ENCODE measurements at regions not wholly inside any gene's neighbourhood (a gene's known extent, or its start where the extent isn't known, plus 50 kb on each side); places are given as distances from the start of the nearest gene placed in this dataset.

GRCh38 chr5:12730354-12730753, 826.1 kb upstream of the CTNND2 start:
- FAIRE-seq (no peak), DNase-seq (no peak)
- Histone ChIP-seq H3K36me3 (ENCODE audit: control insufficient read depth in 3 of 3, insufficient read depth in 2 of 3, low read depth in 1 of 3, low read length in 3 of 3) (no peaks in the 10 kb centered on the region), H3K9me3 (ENCODE audit: control insufficient read depth in 2 of 2, insufficient read depth in 1 of 2, low read depth in 1 of 2, low read length in 1 of 2) (peaks cover 0 to 7% of the 10 kb centered on the region in 2 donors), H3K27ac (ENCODE audit: low read depth in 1 of 3, low read length in 2 of 3) (no peak overlapping the region), H3K27me3 (ENCODE audit: control insufficient read depth in 3 of 3, insufficient read depth in 3 of 3, low read length in 3 of 3) (no peaks in the 10 kb centered on the region), H3K4me3 (ENCODE audit: low read depth in 1 of 3, low read length in 3 of 3) (no peak overlapping the region), H3K4me1 (ENCODE audit: control insufficient read depth in 3 of 3, insufficient read depth in 2 of 3, low read depth in 1 of 3, low read length in 2 of 3) (no peaks in the 10 kb centered on the region)
- 87 to 100% (median 92%) methylated on average over 1 of the region's 1 CpG for WGBS, 3 donors

GRCh38 chr5:12716664-12717063, 812.4 kb upstream of the CTNND2 start:
- WGBS, 3 donors = 87 to 92% (median 87%) methylated on average over 5 of the region's 5 CpGs
- no peaks in the 10 kb centered on the region for H3K27me3 ChIP-seq (ENCODE audit: control insufficient read depth in 3 of 3, insufficient read depth in 3 of 3, low read length in 3 of 3)
- H3K4me3 ChIP-seq (ENCODE audit: low read depth in 1 of 3, low read length in 3 of 3) = no peak overlapping the region
- no peaks in the 10 kb centered on the region for H3K36me3 ChIP-seq (ENCODE audit: control insufficient read depth in 3 of 3, insufficient read depth in 2 of 3, low read depth in 1 of 3, low read length in 3 of 3)
- no peak overlapping the region for H3K27ac ChIP-seq (ENCODE audit: low read depth in 1 of 3, low read length in 2 of 3)
- H3K4me1 ChIP-seq (ENCODE audit: control insufficient read depth in 3 of 3, insufficient read depth in 2 of 3, low read depth in 1 of 3, low read length in 2 of 3) = no peaks in the 10 kb centered on the region
- FAIRE-seq = no peak
- DNase-seq = no peak
- H3K9me3 ChIP-seq (ENCODE audit: control insufficient read depth in 2 of 2, insufficient read depth in 1 of 2, low read depth in 1 of 2, low read length in 1 of 2) = peaks cover 3 to 16% of the 10 kb centered on the region in 2 donors

- peaks cover 0 to 3% of the 10 kb centered on the region in 2 donors for H3K9me3 ChIP-seq (ENCODE audit: control insufficient read depth in 2 of 2, insufficient read depth in 1 of 2, low read depth in 1 of 2, low read length in 1 of 2)
- H3K36me3 ChIP-seq (ENCODE audit: control insufficient read depth in 3 of 3, insufficient read depth in 2 of 3, low read depth in 1 of 3, low read length in 3 of 3) = no peaks in the 10 kb centered on the region
- H3K4me3 ChIP-seq (ENCODE audit: low read depth in 1 of 3, low read length in 3 of 3) = no peak overlapping the region
- DNase-seq = no peak
- H3K4me1 ChIP-seq (ENCODE audit: control insufficient read depth in 3 of 3, insufficient read depth in 2 of 3, low read depth in 1 of 3, low read length in 2 of 3) = no peaks in the 10 kb centered on the region
- FAIRE-seq = no peak
- H3K27ac ChIP-seq (ENCODE audit: low read depth in 1 of 3, low read length in 2 of 3) = no peak overlapping the region
- H3K27me3 ChIP-seq (ENCODE audit: control insufficient read depth in 3 of 3, insufficient read depth in 3 of 3, low read length in 3 of 3) = no peaks in the 10 kb centered on the region
Measured at GRCh38 chr5:12707560-12707959, 803.3 kb upstream of the CTNND2 start.

GRCh38 chr5:12704955-12705354, 800.7 kb upstream of the CTNND2 start:
- 58 to 65% (median 62%) methylated on average over 2 of the region's 2 CpGs for WGBS, 3 donors
- Histone ChIP-seq H3K27me3 (ENCODE audit: control insufficient read depth in 3 of 3, insufficient read depth in 3 of 3, low read length in 3 of 3) (no peaks in the 10 kb centered on the region), H3K4me1 (ENCODE audit: control insufficient read depth in 3 of 3, insufficient read depth in 2 of 3, low read depth in 1 of 3, low read length in 2 of 3) (no peaks in the 10 kb centered on the region), H3K4me3 (ENCODE audit: low read depth in 1 of 3, low read length in 3 of 3) (no peak overlapping the region), H3K36me3 (ENCODE audit: control insufficient read depth in 3 of 3, insufficient read depth in 2 of 3, low read depth in 1 of 3, low read length in 3 of 3) (no peaks in the 10 kb centered on the region), H3K9me3 (ENCODE audit: control insufficient read depth in 2 of 2, insufficient read depth in 1 of 2, low read depth in 1 of 2, low read length in 1 of 2) (peaks cover 0 to 1% of the 10 kb centered on the region in 2 donors), H3K27ac (ENCODE audit: low read depth in 1 of 3, low read length in 2 of 3) (no peak overlapping the region)
- no peak for DNase-seq
- no peak for FAIRE-seq

GRCh38 chr5:12703254-12703653, 799.0 kb upstream of the CTNND2 start:
- H3K36me3 ChIP-seq (ENCODE audit: control insufficient read depth in 3 of 3, insufficient read depth in 2 of 3, low read depth in 1 of 3, low read length in 3 of 3) = no peaks in the 10 kb centered on the region
- peaks cover 0 to 1% of the 10 kb centered on the region in 2 donors for H3K9me3 ChIP-seq (ENCODE audit: control insufficient read depth in 2 of 2, insufficient read depth in 1 of 2, low read depth in 1 of 2, low read length in 1 of 2)
- H3K4me3 ChIP-seq (ENCODE audit: low read depth in 1 of 3, low read length in 3 of 3) = no peak overlapping the region
- no peaks in the 10 kb centered on the region for H3K27me3 ChIP-seq (ENCODE audit: control insufficient read depth in 3 of 3, insufficient read depth in 3 of 3, low read length in 3 of 3)
- DNase-seq (no peak), FAIRE-seq (no peak)
- no peaks in the 10 kb centered on the region for H3K4me1 ChIP-seq (ENCODE audit: control insufficient read depth in 3 of 3, insufficient read depth in 2 of 3, low read depth in 1 of 3, low read length in 2 of 3)
- no peak overlapping the region for H3K27ac ChIP-seq (ENCODE audit: low read depth in 1 of 3, low read length in 2 of 3)
- 84 to 90% (median 88%) methylated on average over 1 of the region's 1 CpG for WGBS, 3 donors

GRCh38 chr5:12695651-12696050, 791.4 kb upstream of the CTNND2 start:
- FAIRE-seq (no peak), DNase-seq (no peak)
- no peak overlapping the region for H3K27ac ChIP-seq (ENCODE audit: low read depth in 1 of 3, low read length in 2 of 3)
- H3K36me3 ChIP-seq (ENCODE audit: control insufficient read depth in 3 of 3, insufficient read depth in 2 of 3, low read depth in 1 of 3, low read length in 3 of 3) = no peaks in the 10 kb centered on the region
- H3K4me1 ChIP-seq (ENCODE audit: control insufficient read depth in 3 of 3, insufficient read depth in 2 of 3, low read depth in 1 of 3, low read length in 2 of 3) = no peaks in the 10 kb centered on the region
- no peak overlapping the region for H3K4me3 ChIP-seq (ENCODE audit: low read depth in 1 of 3, low read length in 3 of 3)
- H3K9me3 ChIP-seq (ENCODE audit: control insufficient read depth in 2 of 2, insufficient read depth in 1 of 2, low read depth in 1 of 2, low read length in 1 of 2) = no peaks in the 10 kb centered on the region
- 87 to 91% (median 88%) methylated on average over 1 of the region's 1 CpG for WGBS, 3 donors
- no peaks in the 10 kb centered on the region for H3K27me3 ChIP-seq (ENCODE audit: control insufficient read depth in 3 of 3, insufficient read depth in 3 of 3, low read length in 3 of 3)

GRCh38 chr5:12691330-12691729, 787.1 kb upstream of the CTNND2 start:
- WGBS, 3 donors = 43 to 50% (median 45%) methylated on average over 9 of the region's 9 CpGs
- DNase-seq (no peak), FAIRE-seq (no peak)
- no peak overlapping the region for H3K4me3 ChIP-seq (ENCODE audit: low read depth in 1 of 3, low read length in 3 of 3)
- H3K9me3 ChIP-seq (ENCODE audit: control insufficient read depth in 2 of 2, insufficient read depth in 1 of 2, low read depth in 1 of 2, low read length in 1 of 2) = no peaks in the 10 kb centered on the region
- no peak overlapping the region for H3K27ac ChIP-seq (ENCODE audit: low read depth in 1 of 3, low read length in 2 of 3)
- no peaks in the 10 kb centered on the region for H3K36me3 ChIP-seq (ENCODE audit: control insufficient read depth in 3 of 3, insufficient read depth in 2 of 3, low read depth in 1 of 3, low read length in 3 of 3)
- no peaks in the 10 kb centered on the region for H3K4me1 ChIP-seq (ENCODE audit: control insufficient read depth in 3 of 3, insufficient read depth in 2 of 3, low read depth in 1 of 3, low read length in 2 of 3)
- no peaks in the 10 kb centered on the region for H3K27me3 ChIP-seq (ENCODE audit: control insufficient read depth in 3 of 3, insufficient read depth in 3 of 3, low read length in 3 of 3)

- Histone ChIP-seq H3K27ac (ENCODE audit: low read depth in 1 of 3, low read length in 2 of 3) (no peak overlapping the region), H3K36me3 (ENCODE audit: control insufficient read depth in 3 of 3, insufficient read depth in 2 of 3, low read depth in 1 of 3, low read length in 3 of 3) (no peaks in the 10 kb centered on the region), H3K9me3 (ENCODE audit: control insufficient read depth in 2 of 2, insufficient read depth in 1 of 2, low read depth in 1 of 2, low read length in 1 of 2) (no peaks in the 10 kb centered on the region), H3K4me3 (ENCODE audit: low read depth in 1 of 3, low read length in 3 of 3) (no peak overlapping the region), H3K27me3 (ENCODE audit: control insufficient read depth in 3 of 3, insufficient read depth in 3 of 3, low read length in 3 of 3) (no peaks in the 10 kb centered on the region), H3K4me1 (ENCODE audit: control insufficient read depth in 3 of 3, insufficient read depth in 2 of 3, low read depth in 1 of 3, low read length in 2 of 3) (no peaks in the 10 kb centered on the region)
- FAIRE-seq = no peak
- WGBS, 3 donors = 48 to 52% (median 50%) methylated on average over 2 of the region's 2 CpGs
- no peak for DNase-seq
Measured at GRCh38 chr5:12690361-12690760, 786.1 kb upstream of the CTNND2 start.

- FAIRE-seq = no peak
- WGBS, 3 donors = 85 to 92% (median 90%) methylated on average over 3 of the region's 3 CpGs
- Histone ChIP-seq H3K27me3 (ENCODE audit: control insufficient read depth in 3 of 3, insufficient read depth in 3 of 3, low read length in 3 of 3) (no peaks in the 10 kb centered on the region), H3K4me3 (ENCODE audit: low read depth in 1 of 3, low read length in 3 of 3) (no peak overlapping the region), H3K9me3 (ENCODE audit: control insufficient read depth in 2 of 2, insufficient read depth in 1 of 2, low read depth in 1 of 2, low read length in 1 of 2) (no peaks in the 10 kb centered on the region), H3K36me3 (ENCODE audit: control insufficient read depth in 3 of 3, insufficient read depth in 2 of 3, low read depth in 1 of 3, low read length in 3 of 3) (no peaks in the 10 kb centered on the region), H3K4me1 (ENCODE audit: control insufficient read depth in 3 of 3, insufficient read depth in 2 of 3, low read depth in 1 of 3, low read length in 2 of 3) (no peaks in the 10 kb centered on the region), H3K27ac (ENCODE audit: low read depth in 1 of 3, low read length in 2 of 3) (no peak overlapping the region)
- DNase-seq = no peak
Measured at GRCh38 chr5:12683249-12683648, 779.0 kb upstream of the CTNND2 start.

Measured in small intestine (tissue), 7 donors.